Stimulated activated CD8-positive, alpha-beta memory T cell treated with anti-CD3 and anti-CD28 coated beads, Interleukin-7, amount 100 ng/mL, for 4 hours (primary cell): ENCODE measurements at regions not wholly inside any gene's neighbourhood (a gene's known extent, or its start where the extent isn't known, plus 50 kb on each side); places are given as distances from the start of the nearest gene placed in this dataset.

ENCODE experiments used
- DNase-seq, 2 donors: peaks; one replicate each; pipeline ENCODE4 v3.0.0-alpha.2; 2020; ENCODE audit warnings: low read depth in 2 of 2

DNA sequence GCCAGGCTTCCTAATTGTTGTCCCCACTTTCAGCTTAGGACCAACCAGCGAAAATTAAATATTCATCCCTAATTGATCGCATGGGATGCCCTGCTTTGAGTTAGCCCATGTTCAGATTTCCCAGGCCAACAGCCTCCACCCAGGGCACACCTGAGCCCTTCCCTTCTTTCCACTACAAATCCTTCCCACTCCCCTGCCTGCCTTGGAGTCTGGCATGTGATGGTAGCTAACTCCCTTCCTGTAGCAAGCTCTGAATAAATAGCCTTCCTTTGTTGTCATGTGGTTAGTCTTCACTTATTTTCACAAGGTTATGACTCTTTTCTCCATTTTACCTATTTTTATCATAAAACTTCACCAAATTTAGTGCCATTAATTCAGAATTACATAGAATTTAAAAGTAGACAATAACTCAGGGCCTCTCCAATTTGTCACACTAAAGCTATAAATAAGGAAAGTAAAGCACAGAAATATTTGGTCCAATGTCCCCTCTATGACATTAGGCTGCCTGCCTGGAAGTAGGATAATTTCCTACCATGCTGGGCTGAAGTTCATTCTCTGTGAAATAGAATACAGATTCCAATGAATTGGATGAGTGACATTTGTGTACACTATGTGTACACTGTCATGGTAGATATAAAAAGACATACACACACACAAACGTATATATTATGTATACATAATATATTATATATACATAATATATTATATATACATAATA is 166.4 kb upstream of the CPEB2 start:
- DNase-seq, result no peak

DNA sequence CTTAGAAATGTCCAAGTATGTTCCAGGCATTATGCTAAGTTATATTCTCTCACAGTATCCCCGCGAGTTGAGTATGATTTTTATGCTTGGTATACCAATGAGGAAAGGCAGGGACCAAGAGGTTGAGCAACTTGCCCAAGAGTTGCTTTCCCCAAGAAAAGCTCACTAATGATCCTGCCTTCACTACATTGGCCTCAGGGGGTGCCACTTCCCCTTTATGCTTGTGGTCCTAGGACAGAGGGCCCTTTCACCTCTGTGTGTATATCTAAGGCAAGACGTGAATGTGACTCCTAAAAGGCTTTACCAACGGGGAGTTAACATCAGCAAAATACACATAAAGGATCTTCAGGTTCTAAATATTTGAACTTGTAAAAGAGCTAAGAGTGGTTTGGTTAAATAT is 164.4 kb upstream of the CPEB2 start:
- DNase-seq, result no peak

DNA sequence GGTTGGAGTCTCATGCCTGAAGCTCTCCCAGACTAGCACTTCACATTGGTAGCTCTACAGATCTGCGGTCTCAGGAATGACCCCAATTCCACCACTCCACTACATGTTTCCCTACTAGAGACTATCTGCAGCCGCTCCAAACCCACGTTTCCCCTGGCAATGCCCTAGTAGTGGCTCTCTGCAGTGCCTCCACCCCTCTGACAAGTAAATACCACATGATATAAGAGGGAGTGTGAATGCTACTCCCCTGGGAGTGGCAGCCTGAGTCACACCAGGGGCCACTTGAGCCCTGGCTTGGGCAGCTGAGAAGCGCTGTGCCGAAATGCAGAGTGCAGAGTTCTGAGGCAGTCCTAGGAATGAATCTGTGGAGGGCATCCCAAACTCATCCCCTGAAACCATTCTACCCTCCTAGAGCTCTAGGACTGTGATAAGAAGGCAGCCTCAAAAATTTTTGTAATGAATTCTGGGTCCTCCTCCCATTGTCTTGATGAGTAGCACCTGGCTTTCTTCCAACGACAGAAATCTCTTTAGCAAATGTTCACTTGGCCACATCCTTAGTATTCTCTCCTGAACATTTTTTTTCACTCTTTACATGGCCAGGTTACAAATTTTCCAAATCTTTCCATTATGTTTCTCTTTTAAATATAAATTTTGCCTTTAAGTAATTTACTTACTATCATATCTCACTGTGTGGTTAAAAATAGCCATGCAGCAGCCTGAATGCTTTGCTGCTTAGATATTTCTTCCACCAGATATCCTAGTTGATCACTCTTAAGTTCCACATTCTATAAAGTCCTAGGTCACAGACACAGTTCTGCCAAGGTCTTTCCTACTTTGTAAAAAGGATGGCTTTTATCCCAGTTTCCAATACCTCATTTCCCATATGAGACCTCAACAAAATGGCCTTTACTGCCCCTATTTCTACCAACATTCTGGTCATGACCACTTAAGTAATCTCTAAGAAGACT is 160.2 kb upstream of the CPEB2 start:
- DNase-seq, result no peak

DNA sequence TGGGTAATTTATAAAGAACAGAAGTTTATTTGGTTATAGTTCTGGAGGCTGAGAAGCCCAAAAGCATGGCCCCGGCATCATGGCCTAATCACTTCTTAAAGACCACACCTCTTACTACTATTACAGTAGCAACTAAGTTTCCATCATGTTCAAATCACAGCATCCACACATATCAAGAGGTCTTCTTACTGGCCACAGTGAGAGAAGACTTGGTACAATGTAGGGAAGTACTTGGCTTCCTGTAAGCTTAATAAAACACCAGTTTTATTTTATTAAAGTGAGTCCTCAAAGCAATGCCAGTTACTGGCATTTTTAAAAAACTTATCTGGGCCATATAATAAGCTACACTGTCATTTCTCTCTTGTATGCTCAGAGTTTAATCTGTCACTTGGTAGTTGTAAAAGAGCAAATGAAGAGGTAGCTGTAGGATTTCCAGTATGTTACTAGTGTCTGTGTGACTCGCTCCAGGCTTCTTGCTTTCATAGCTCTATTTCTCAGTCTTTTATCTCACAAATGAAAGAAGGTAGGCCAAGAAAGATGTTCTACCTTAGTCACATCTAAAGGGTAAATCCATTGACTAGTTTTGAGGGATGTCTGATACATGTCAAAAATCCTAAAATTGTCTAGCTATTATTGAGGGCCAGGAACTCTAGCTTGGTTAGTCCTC is 159.2 kb upstream of the CPEB2 start:
- DNase-seq, result no peak

DNA sequence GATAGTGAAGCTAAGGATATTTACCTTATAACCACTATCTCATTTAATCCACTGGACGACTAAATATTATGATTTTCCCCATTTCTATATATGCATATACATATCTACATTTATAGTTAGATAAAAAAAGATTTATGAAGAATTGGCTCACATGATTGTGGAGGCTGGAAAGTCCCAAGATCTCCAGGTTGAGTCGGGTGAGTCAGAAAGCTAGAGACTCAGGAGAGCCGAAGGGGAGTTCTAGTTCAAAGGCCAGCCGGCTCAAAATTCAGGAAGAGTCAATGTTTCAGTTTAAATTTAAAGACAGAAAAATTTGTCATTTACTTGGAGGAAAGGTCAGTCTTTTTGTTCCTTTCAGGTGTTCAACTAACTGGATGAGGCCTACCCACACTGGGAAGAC is 158.2 kb upstream of the CPEB2 start:
- DNase-seq, result no peak

DNA sequence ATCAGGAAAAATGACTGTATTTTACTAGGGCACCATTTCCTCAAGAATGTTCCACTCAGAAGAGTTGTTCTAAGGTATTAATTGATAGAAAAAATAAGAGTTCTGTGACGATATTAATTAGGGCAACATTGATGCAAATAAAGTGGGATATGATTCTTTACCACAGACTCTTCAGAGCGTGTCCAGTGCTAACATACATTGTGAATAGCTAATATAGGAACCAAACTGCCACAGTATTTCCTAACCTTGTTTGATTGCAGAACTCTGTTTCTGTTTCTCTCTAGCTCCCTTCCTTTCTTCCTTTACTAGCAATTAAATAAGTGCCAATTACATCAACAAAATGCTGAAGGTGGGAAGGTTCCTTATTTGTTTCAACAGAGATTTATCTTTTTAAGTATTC is 154.1 kb upstream of the CPEB2 start:
- no peak for DNase-seq

DNA sequence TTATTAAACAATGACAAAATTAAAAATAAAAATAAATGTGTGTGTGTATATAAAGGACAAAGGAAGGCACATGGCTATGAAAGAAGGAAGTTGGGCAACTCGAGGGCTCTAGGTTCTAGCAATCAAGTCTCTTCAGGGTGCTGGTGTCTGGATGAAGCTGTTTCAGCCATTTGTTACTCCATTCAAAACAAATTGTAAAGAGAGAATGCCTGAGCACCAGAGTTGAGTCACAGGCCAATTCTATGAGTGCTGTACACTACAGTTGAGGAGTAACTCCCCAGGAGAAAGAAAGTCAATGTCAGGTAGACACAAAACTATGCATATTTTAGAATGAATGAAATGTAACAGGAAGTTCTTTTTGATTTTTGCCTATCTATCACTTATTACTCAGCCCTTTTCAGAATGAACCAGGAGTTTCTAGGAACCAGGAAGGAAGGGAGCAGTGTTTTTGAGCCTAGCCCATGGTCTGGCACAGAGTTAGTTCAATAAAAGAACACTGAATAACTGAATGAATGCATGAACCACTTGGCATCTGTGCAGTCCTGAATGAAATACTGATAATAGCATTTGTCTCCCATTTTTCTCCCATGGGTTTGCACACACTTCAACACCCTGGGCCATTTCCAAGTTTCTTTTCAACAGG is 151.7 kb upstream of the CPEB2 start:
- DNase-seq, result no peak

DNA sequence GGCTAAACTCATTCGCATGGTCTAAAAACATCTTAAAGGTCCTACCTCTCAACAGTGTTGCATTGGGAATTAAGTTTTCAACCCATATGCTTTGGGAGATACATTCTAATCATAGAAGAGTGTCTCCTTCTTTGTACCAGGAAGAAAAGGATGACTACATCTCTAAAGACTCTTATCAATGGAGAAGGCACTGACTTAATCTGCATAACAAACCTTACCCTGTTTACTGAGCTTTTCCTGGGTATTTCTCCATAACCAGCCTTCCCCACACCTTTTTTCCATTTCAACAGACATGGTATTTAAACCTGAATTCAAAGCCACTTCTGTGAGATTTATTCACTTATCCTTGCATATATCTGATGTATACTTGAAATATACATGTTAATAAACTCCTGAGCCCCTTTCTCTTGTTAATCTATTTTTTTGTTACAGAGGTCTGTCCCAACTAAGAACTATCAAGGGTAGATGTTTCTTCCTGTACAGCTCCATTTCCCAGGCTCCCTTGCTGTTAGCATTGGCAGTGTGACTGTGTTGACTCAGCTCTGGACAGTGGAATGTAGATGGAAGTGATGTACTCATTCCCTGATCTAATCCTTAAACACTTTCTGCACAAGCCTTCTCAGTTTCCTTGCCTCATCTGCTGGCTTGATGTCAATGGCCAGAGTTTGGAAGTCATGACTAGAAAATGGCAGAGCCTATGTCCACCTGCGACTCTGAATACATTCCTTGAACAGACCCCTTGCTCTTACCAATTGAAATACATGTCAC is 148.9 kb upstream of the CPEB2 start:
- no peak for DNase-seq

DNA sequence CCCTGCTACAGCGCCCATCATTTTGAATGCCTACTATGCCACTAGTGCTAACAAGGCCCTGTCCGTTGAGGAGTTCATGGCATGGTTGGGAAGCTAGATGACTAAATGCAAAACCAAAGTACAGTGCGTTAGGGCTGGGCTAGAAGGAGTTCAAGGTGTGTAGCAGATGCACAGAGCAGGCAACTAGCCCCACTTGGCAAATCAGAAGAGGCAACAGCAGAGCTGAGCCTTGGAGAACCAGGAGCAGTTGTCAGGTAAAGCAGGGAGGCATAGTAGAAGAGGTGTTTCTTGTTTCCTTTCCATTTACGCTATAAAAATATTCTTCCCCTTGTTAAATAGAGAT is 146.6 kb upstream of the CPEB2 start:
- DNase-seq, result no peak

DNA sequence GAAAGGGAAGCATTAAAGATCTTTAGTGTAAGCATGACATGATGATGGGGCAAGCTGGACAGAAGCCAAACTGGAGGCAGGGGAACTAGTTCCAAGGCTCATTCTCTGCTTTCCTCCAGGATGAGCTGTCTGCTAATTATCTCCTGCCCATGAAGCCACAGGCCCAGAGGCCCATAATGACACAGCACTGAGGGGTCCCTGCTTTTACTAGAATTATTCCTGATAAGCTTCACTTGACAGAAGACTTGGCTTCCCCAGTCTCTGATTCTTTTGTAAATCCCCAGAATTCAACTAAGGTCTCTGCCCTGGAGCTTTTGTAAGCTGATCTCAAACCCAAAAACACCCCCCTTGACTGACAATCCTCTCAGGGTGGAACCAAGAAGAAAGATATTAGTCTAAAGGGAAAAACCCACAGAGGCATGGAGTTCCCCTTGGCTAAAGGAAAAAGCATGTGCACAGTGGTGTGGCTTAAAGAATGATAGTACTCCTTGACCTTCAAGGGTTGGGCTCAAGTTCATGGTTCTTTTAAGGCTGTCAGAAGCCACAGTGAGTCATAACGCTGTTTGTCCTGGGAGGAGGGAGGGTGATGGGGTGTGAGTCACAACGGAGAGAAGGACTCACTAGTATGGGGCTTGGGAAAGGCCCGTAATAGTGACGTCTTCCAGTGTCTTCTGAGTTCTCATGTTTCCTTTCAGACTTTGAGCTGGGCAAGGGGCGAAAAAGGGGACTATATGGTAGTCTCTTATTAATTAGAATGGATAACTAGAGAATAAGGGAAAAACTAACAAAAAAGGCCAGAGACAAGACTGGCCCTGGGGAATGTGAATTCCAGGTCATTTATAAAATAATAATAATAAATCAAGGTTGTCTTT is 146.0 kb upstream of the CPEB2 start:
- peak; percentile 10 to 12 for DNase-seq

DNA sequence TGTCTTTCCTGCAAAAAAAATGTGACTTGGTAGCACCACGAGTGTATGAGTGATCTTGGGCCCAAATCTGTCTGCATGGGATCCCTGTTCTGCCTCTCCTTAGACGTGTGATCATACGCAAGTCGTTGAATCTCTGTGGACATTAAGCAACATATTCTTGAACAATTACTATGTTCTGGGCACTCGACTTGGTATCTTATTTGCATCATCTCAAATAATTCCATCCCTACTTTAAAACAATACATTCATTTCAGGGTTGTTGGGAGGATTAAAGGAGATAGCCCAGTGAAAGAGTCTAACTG is 145.4 kb upstream of the CPEB2 start:
- no peak for DNase-seq

DNA sequence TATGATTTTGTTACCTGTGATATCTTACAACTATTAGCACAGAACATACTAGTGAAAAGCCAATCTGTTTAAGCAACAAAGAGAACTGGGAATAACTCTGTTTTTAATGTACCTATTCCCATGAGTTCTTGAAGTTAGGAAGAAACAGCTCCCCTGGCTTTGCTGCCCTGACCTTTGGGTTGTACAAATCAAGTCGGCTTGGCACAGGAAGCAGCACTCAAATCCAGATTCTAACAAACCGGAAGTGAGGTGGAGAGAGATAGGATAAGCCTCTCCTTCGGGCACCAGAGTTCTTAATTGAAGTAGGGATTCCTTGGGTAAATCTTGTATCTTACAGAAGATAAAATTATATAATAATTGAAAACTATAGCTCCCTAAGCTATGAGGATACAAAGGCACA is 144.8 kb upstream of the CPEB2 start:
- DNase-seq, result no peak

DNA sequence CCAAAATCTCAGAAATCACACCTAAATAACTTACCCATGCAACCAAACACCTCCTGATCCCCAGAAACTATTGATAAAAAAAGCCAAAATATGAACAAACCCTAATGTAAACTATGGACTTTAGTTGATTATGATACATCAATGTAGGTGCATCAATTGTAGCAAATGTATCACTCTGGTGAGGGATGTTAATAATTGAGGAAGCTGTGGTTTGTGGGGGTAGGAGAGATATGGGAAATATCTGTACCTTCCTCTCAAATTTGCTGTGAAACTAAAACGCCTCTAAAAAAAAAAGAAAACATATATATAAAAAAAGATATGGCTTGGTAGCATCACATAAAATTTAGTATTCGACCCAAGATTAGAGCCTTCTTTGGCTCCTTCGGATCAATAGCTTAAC is 144.3 kb upstream of the CPEB2 start:
- DNase-seq, result no peak

DNA sequence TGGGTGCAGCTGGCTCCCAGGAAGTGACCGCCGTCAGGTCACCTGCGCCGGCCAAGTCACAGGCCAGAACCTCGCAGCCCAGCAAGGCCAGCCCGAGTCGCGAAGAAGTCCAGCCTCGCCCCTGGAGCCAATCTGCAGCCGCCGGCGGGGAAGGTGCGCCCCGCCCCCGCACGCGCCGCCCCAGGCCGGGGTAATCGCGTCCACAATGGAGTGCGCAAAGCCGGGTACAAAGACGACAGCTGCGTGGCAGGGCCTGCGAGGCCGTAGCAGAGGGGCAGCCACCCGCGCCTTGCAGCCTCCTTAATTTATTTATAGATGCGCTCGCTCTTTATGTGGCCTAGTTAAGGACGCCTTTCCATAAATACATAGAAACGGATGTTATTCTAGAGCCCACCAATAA is 139.4 kb upstream of the CPEB2 start:
- no peak for DNase-seq

DNA sequence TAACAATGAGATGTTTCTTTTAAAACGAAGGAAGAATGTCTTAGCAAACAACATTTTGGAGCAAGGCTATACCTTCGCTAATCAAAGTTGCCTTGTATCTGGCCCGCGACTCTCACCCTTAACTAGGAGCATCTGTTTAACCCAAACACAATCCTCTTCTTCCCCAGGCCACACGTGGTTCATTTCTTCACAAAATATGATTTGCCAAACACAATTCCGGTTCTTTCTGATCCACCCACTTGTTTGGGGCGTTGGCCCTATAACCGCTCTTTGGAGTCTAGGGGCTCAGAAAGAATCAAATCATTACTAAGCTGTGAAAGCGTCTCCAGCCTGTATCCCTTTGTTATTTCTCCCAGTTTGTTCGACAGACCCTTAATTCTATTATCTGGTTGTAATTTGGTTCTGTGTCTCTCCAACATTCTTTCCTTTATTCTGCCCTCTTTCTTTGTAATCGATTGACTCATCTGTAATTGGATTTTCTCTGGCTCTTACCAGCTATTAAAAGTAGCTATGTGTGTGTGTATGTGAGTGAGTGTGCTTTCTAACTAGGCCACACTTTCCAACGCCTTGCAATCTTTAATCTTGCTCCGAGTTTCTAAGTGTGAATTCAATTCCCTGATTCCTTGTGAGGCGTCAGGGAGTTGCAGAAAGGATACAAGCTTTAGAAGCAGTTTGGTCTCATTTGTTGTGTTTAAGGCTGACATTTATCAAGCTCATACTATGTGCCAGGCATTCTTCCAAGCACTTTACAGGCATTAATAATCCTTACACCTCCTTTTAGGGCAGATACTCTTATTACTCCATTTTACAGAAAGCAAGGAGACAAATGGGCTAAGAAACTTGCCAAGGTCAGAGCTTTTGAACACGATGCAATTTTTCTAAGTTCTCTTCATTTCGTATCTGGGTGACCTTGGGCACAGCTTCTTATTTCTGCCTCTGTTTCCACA is 138.6 kb upstream of the CPEB2 start:
- no peak for DNase-seq

DNA sequence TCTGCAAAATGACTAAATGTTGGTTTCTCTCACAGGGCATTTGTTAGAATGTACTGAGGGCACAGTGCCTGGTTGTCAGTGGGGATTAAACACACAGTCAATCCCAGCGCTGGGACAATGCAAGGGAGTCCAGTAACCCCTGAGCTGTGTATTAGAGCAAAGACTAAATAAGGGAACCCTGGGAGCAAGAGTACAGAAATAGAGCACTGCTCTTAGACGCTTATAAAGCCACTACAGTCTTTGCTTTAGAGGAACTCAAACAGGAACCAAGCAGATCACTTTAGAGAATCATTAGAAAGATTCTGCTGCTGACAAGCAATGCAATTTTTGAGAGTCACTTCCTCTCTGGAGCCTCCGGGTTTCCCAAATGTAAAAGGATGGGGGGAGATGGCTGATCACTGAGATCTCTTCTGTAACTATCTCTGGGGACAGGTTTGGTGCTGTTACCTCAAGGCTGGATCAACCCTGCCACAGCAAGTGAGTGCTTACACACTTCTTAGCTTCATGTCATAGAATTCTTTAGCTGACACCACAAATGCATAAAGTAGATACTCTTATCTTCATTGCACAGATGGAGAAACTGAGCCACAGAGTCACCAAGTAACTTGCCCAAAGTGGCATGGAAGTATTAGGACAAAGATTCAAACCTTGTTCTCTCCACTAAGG is 137.8 kb upstream of the CPEB2 start:
- no peak for DNase-seq

DNA sequence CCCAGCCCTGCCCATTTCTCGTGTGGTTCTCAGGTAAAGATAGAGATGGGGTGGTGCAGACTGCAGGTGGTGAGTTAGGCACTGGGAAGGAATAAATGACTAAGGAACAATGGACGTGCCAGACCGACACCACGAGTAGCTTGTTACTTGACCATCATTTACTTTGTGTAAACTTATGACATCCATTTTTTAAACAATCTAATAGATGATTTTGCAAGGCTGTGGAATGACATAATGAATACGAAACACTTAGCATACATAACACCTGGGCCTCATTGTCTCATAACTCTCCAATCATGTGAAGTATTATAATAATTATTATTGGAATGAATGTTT is 137.3 kb upstream of the CPEB2 start:
- DNase-seq, result no peak

DNA sequence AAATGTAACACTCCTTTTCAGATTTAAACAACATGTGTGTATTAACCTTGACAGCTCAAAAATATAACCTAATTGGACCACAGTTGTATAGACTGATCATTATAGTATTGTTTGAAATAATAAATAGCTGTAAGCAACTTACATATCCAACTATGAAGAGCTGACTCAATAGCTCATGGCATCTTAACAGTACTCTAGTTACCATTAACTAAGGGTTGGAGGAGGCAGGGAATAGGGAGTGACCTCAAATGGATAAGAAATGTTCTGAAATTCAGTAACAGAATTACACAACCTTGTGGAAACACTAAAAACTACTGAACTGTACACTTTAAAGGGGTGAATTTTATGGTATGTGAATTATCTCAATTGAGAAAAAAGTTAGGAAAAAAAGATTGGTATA is 136.5 kb upstream of the CPEB2 start:
- no peak for DNase-seq

DNA sequence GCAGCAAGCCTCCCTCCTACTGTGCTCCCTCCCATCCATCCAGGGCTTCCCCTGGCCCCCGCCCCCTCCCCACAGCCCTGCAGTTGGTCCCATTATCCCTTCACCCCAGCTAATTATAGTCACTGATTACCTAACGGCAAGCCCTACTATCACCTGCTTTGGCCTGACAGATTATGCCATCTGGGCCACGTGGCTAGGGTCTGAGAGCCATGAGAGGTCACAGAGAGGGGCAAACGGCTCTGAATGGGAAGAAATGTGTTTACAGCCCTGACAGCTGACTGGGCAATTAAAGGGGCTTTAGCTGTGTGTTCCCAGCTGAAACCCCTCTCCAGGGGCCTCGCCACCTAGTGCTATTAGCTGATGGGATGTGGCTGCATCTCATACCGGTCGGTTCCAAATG is 134.4 kb upstream of the CPEB2 start:
- no peak for DNase-seq
